ENCODE measurements at regions not wholly inside any gene's neighbourhood (a gene's known extent, or its start where the extent isn't known, plus 50 kb on each side); places are given as distances from the start of the nearest gene placed in this dataset.

DNA sequence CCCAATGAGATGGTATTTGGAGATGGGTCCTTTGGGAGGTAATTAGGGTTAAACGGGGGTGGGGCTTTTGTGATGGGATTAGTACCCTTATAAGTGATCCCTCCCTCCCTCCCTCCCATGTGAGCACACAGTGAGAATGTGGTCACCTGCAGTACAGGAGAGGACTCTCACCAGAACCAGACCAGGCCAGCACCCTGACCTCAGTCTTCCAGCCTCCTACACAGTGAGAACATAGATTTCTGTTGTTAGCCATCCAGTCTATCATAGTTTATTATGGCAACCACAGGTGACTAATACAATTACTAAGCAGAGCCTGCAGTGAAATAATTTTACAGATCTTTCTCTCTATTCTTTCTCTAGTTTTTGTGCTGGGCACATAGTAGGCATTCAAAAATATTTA lies 137.7 kb upstream of the PKDCC start:
- TF ChIP-seq, protein P1, sequence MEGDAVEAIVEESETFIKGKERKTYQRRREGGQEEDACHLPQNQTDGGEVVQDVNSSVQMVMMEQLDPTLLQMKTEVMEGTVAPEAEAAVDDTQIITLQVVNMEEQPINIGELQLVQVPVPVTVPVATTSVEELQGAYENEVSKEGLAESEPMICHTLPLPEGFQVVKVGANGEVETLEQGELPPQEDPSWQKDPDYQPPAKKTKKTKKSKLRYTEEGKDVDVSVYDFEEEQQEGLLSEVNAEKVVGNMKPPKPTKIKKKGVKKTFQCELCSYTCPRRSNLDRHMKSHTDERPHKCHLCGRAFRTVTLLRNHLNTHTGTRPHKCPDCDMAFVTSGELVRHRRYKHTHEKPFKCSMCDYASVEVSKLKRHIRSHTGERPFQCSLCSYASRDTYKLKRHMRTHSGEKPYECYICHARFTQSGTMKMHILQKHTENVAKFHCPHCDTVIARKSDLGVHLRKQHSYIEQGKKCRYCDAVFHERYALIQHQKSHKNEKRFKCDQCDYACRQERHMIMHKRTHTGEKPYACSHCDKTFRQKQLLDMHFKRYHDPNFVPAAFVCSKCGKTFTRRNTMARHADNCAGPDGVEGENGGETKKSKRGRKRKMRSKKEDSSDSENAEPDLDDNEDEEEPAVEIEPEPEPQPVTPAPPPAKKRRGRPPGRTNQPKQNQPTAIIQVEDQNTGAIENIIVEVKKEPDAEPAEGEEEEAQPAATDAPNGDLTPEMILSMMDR (IDR thresholded peaks at IDR 0.05; ENCODE audit: insufficient read depth, low read length), result no peak
- TF ChIP-seq POLR2AphosphoS5 (IDR thresholded peaks at IDR 0.05; ENCODE audit: low read depth), result no peak
- TF ChIP-seq SPI1 (IDR thresholded peaks at IDR 0.05; ENCODE audit: borderline replicate concordance, low read depth), result no peak

All from HL-60 (cell line).